Vagina (tissue), 2 donors: ENCODE measurements at regions not wholly inside any gene's neighbourhood (a gene's known extent, or its start where the extent isn't known, plus 50 kb on each side); places are given as distances from the start of the nearest gene placed in this dataset.

Source experiments
- POLR2A ChIP-seq, 2 donors: fragments of 450-650 bp; IDR thresholded peaks; one replicate each; pipeline ENCODE4 v1.6.1; 2017; ENCODE audit warnings: antibody characterized with exemption in 2 of 2, mild to moderate bottlenecking in 2 of 2, moderate library complexity in 2 of 2
- POLR2AphosphoS5 ChIP-seq, 2 donors: sonication (generic); formaldehyde crosslinking; IDR thresholded peaks; one replicate each; pipeline ENCODE4 v1.9.0; 2017; ENCODE audit warnings: antibody characterized with exemption in 2 of 2, mild to moderate bottlenecking in 2 of 2, low read depth in 1 of 2; ENCODE audit not compliant: insufficient read depth in 1 of 2
- TF ChIP-seq, protein P1 (sequence below), 3 experiments: fragments of 450-650 bp in 2 of 3; fragments of 200-600 bp in 1 of 3; sonication (generic) in 1 of 3; IDR thresholded peaks; one replicate each; pipeline ENCODE4 v1.5.1; 2017 to 2019; ENCODE audit warnings: antibody characterized with exemption in 3 of 3, mild to moderate bottlenecking in 2 of 3, moderate library complexity in 2 of 3

DNA sequence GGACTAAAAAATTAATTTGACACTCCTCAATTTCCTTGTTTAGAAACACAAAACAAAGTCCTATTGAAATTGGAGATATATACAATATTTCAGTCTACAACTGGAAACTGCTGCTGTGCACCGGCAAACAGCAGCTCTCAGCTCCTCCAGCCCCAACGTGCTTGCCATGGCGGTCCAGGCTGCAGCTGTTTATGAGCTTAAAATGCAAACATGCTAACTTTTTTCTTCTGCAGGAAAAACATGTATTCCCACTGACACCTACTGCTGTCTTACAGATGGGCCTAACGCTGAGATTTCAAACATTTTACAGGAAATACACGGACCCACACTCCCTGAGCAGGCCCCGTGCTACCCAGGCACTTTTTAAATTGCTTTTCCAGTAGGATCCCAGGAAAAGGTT lies 195.5 kb downstream of the BCL11A start:
- TF ChIP-seq POLR2A (IDR thresholded peaks at IDR 0.05) (no peak), POLR2AphosphoS5 (IDR thresholded peaks at IDR 0.05; ENCODE audit: insufficient read depth in 1 of 2, low read depth in 1 of 2) (no peak)
- TF ChIP-seq, protein P1, sequence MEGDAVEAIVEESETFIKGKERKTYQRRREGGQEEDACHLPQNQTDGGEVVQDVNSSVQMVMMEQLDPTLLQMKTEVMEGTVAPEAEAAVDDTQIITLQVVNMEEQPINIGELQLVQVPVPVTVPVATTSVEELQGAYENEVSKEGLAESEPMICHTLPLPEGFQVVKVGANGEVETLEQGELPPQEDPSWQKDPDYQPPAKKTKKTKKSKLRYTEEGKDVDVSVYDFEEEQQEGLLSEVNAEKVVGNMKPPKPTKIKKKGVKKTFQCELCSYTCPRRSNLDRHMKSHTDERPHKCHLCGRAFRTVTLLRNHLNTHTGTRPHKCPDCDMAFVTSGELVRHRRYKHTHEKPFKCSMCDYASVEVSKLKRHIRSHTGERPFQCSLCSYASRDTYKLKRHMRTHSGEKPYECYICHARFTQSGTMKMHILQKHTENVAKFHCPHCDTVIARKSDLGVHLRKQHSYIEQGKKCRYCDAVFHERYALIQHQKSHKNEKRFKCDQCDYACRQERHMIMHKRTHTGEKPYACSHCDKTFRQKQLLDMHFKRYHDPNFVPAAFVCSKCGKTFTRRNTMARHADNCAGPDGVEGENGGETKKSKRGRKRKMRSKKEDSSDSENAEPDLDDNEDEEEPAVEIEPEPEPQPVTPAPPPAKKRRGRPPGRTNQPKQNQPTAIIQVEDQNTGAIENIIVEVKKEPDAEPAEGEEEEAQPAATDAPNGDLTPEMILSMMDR (IDR thresholded peaks at IDR 0.05) = no peak
